OCI-LY1 (cell line): ENCODE measurements at regions not wholly inside any gene's neighbourhood (a gene's known extent, or its start where the extent isn't known, plus 50 kb on each side); places are given as distances from the start of the nearest gene placed in this dataset.
"Not testable (repeated sequence)": the region's sequence is repeated elsewhere in the genome, so short reads cannot be mapped to it uniquely, and the experiment has no call there.

ENCODE experiments used
- H2AFZ ChIP-seq: fragments of 200-600 bp; sonication (generic), shearing (Covaris generic); 2 replicates; pipeline ENCODE4 v1.6.0; 2014; ENCODE audit warnings: antibody characterized with exemption, mild to moderate bottlenecking, low read length
- H3F3A ChIP-seq: fragments of 200-600 bp; sonication (generic), shearing (Covaris generic); 2 replicates; pipeline ENCODE4 v1.6.0; 2014; ENCODE audit warnings: mild to moderate bottlenecking, antibody characterized with exemption, low read length, moderate library complexity; ENCODE audit not compliant: insufficient read depth
- H3K27ac ChIP-seq: fragments of 200-600 bp; sonication (generic); 2 replicates; pipeline ENCODE4 v1.5.1; 2014; ENCODE audit warnings: low read length, mixed run types, mild to moderate bottlenecking, low read depth; ENCODE audit not compliant: poor library complexity, severe bottlenecking
- H3K27me3 ChIP-seq: fragments of 200-600 bp; sonication (generic); 2 replicates; pipeline ENCODE4 v1.6.0; 2014; ENCODE audit warnings: antibody characterized with exemption, mild to moderate bottlenecking, low read length, moderate library complexity; ENCODE audit not compliant: insufficient read depth
- H3K36me3 ChIP-seq: fragments of 200-600 bp; sonication (generic); 2 replicates; pipeline ENCODE4 v1.6.1; 2014; ENCODE audit warnings: mild to moderate bottlenecking, antibody characterized with exemption, low read length, moderate library complexity, mixed read lengths; ENCODE audit not compliant: insufficient read depth
- H3K4me1 ChIP-seq: fragments of 200-600 bp; sonication (generic); 2 replicates; pipeline ENCODE4 v1.5.1; 2014; ENCODE audit warnings: mild to moderate bottlenecking, low read length, moderate library complexity; ENCODE audit not compliant: insufficient read depth, severe bottlenecking
- H3K4me2 ChIP-seq: fragments of 200-600 bp; sonication (generic), shearing (Covaris generic); 2 replicates; pipeline ENCODE4 v1.6.1; 2014; ENCODE audit warnings: low read length
- H3K4me3 ChIP-seq: fragments of 200-600 bp; sonication (generic); 2 replicates; pipeline ENCODE4 v1.5.1; 2014; ENCODE audit warnings: low read length, low read depth, mild to moderate bottlenecking, mixed read lengths; ENCODE audit not compliant: poor library complexity, severe bottlenecking
- H3K79me2 ChIP-seq: fragments of 200-600 bp; shearing (Covaris generic); 2 replicates; pipeline ENCODE4 v1.6.1; 2016; ENCODE audit warnings: mixed run types, low read length, mixed read lengths; ENCODE audit not compliant: insufficient read depth
- H3K9ac ChIP-seq: fragments of 200-600 bp; sonication (generic), shearing (Covaris generic); 2 replicates; pipeline ENCODE4 v1.6.1; 2014; ENCODE audit warnings: mild to moderate bottlenecking, low read length, mixed read lengths
- H3K9me2 ChIP-seq: fragments of 200-600 bp; sonication (generic), shearing (Covaris generic); 2 replicates; pipeline ENCODE4 v1.6.1; 2014; ENCODE audit warnings: low read depth, mild to moderate bottlenecking, low read length, mixed read lengths
- H3K9me3 ChIP-seq: fragments of 200-600 bp; shearing (Covaris generic); 2 replicates; pipeline ENCODE4 v1.6.1; 2014; ENCODE audit warnings: low read length, mixed read lengths
- H4K20me1 ChIP-seq: fragments of 200-600 bp; sonication (generic), shearing (Covaris generic); 2 replicates; pipeline ENCODE4 v1.6.0; 2016; ENCODE audit warnings: mild to moderate bottlenecking, low read length; ENCODE audit not compliant: insufficient read depth

DNA sequence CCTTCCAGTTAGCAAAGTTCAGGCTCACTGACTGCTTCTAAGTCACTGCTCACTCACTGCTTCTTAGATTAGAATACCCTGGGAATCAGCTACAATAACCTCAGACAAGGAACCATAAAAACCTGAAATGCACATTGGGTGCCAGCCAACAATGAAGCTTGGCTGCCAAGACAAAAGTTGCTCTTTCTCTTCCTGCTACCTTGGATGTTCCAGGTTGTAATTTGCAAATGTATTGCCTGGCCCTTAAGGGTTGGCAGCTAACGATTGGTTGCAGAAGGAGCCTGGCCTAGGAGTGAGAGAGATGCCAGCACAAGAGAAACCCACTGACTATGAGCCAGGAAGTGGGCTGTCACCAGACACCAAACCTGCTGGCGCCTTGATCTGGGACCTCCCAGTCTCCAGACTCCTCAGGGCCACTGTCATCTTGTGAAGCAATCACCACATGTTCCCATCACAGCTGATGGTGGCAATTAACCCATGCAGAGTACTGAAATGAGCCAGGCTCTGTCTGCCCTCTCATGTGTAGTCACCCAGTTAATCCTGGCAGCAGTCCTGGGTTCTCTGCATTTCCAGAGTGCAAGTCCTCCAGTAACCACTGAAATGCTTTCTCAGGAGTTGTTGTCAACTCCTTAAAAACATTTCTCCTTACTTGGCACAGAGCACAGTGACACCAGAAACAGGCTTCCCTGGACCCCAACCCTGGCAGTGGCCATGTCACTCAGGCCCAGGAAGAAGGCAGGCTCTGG lies 240.3 kb upstream of the NPAP1 start:
- not testable (repeated sequence) for H3K4me2 ChIP-seq, H2AFZ ChIP-seq, H3K27me3 ChIP-seq, H3K9ac ChIP-seq, H3K9me2 ChIP-seq, H3K27ac ChIP-seq, H3K4me1 ChIP-seq, H3K9me3 ChIP-seq, H3K79me2 ChIP-seq, H4K20me1 ChIP-seq, H3K4me3 ChIP-seq, H3K36me3 ChIP-seq, H3F3A ChIP-seq

DNA sequence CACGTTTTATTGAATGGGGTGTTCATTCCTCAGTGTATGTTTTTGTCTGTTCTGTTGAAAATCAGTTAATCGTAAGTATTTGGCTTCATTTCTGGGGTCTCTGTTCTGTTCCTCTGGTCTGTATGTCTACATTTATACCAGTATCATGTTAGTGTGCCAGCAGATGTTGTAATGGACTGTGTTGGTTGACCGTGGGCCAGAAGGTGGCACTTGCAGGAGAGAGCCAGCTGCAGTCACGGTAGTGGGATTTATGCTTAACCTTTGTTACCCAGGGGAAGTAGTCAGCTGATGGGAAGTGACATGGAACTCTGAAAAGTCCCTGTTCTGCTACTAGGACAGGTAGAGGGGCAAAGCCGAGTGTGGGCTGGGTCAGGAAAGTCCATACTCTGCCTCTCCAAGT lies 238.3 kb upstream of the NPAP1 start:
- not testable (repeated sequence) for H3K9me2 ChIP-seq, H3K79me2 ChIP-seq, H2AFZ ChIP-seq, H3K9me3 ChIP-seq, H3K4me1 ChIP-seq, H3K36me3 ChIP-seq, H3K27me3 ChIP-seq, H3K4me3 ChIP-seq, H3F3A ChIP-seq, H4K20me1 ChIP-seq, H3K4me2 ChIP-seq, H3K27ac ChIP-seq, H3K9ac ChIP-seq

- H3K27ac ChIP-seq, H3K9me3 ChIP-seq, H3K4me2 ChIP-seq, H3K79me2 ChIP-seq, H3K9me2 ChIP-seq, H3K4me1 ChIP-seq, H3K27me3 ChIP-seq, H3K9ac ChIP-seq, H4K20me1 ChIP-seq, H3K4me3 ChIP-seq, H3F3A ChIP-seq, H3K36me3 ChIP-seq, H2AFZ ChIP-seq: not testable (repeated sequence)
These were observed 237.8 kb upstream of the NPAP1 start for GRCh38 chr15:24437735-24438134.

DNA sequence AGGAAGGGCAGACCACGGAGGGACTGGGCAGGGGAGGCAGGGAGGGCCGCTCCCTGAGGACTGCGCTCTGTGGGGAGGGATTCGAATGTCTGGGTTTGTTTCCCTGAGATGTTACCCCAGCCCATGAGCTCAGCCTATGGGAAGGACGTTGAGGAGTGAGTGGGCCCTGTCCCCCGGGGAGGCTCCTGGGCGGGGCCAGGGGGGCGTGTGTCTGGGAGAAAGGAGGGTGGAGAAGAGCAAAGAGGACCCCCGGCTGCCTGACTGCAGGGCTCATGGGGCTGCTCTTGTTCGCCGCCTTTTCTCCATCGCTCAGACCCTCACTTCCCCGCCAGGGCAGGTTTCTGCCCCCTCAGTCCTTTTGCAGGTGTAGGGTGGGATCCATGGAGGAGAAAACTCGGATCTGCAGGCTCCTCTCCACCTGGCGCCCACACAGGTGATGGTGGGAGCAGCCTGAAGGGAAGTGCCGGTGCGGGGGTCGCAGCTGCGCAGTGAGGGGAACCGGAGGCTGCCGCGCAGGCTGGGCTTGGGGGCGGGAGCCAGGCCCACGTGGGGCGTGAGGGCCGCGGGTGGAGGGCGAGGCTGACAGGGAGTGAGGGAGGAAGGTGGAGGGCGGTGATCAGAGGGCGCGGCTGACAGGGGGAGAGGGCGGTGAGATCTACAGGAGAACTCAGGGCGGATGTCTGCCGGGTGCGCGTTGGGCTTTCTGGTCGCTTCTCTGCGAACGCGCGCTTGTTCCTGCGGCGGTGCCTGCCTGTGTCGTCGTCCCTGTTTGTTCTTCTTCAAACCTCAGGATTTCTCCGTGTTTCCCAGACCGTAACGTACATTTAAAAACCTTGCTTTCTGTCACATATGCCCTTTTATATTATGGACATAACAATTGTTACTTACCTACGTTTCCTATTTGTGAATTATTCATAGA lies 198.2 kb upstream of the NPAP1 start:
- not testable (repeated sequence) for H3K9me2 ChIP-seq, H3K4me3 ChIP-seq, H3K4me1 ChIP-seq, H3F3A ChIP-seq, H2AFZ ChIP-seq, H3K4me2 ChIP-seq, H3K36me3 ChIP-seq, H3K79me2 ChIP-seq, H3K27ac ChIP-seq, H3K27me3 ChIP-seq, H3K9me3 ChIP-seq, H3K9ac ChIP-seq, H4K20me1 ChIP-seq

GRCh38 chr15:24485885-24486567 lies 189.5 kb upstream of the NPAP1 start:
- H3K4me2 ChIP-seq, H3F3A ChIP-seq, H3K4me3 ChIP-seq, H3K79me2 ChIP-seq, H3K9me2 ChIP-seq, H3K36me3 ChIP-seq, H3K9me3 ChIP-seq, H4K20me1 ChIP-seq, H2AFZ ChIP-seq, H3K27me3 ChIP-seq, H3K9ac ChIP-seq, H3K4me1 ChIP-seq, H3K27ac ChIP-seq: not testable (repeated sequence)

DNA sequence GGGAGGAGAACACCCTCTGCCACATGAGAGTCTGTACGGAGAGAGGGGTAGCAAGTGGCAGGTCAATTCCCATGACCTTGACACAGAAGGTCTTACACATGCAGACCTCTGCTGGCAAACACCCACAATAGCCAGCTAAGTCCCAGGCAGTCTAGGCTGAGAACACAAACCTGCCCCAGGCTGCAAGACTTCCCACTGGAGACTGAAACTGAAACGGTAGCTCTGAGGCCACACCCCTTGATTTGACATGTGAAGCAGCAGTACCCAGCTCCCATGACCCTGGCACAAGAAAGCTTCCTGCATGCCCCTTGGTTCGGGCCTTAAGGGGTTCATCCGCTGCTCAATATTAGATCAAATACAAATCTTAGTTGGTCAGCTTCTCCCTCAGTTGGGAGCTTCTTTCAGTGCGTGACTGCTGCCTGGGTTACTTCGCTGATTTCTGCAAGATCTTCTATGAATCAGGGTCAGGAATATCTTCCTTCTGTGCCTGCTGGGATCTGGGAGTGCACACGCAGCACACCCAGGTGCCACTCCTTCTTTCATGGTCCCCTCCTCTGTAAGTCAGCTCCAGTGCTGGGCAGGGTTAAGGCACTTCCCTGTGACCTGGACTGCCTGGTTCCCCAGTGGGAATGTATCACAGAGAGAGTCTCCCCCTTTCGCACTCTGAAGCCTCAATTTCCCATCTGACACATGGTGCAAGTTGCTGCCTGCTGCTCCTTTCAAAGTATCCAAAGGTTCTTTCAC lies 187.2 kb upstream of the NPAP1 start:
- H2AFZ ChIP-seq, H3K27ac ChIP-seq, H3K79me2 ChIP-seq, H3F3A ChIP-seq, H3K36me3 ChIP-seq, H3K4me3 ChIP-seq, H3K9ac ChIP-seq, H4K20me1 ChIP-seq, H3K9me3 ChIP-seq, H3K4me1 ChIP-seq, H3K9me2 ChIP-seq, H3K4me2 ChIP-seq, H3K27me3 ChIP-seq: not testable (repeated sequence)

DNA sequence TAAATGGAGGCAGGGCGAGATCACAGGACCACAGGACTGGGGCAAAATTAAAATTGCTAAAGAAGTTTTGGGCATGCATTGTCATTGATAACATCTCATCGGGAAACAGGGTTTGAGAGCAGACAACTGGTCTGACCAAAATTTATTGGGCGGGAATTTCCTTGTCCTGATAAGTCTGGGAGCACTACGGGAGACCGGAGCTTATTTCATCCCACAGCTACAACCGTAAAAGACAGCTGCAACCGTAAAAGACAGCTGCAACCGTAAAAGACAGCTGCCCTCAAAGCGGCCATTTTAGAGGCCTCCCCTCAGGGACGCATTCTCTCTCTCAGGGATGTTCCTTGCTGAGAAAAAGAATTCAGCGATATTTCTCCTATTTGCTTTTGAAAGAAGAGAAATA lies 170.4 kb upstream of the NPAP1 start:
- not testable (repeated sequence) for H3F3A ChIP-seq, H3K27ac ChIP-seq, H4K20me1 ChIP-seq, H3K4me2 ChIP-seq, H3K9me2 ChIP-seq, H3K27me3 ChIP-seq, H3K9me3 ChIP-seq, H3K36me3 ChIP-seq, H3K4me3 ChIP-seq, H3K9ac ChIP-seq, H3K4me1 ChIP-seq, H2AFZ ChIP-seq, H3K79me2 ChIP-seq
